HG02763 (cell line): ENCODE measurements at regions not wholly inside any gene's neighbourhood (a gene's known extent, or its start where the extent isn't known, plus 50 kb on each side); places are given as distances from the start of the nearest gene placed in this dataset.

Source experiments
- ATAC-seq: cut with Tn5 transposase; IDR thresholded peaks from one replicate; pipeline ENCODE4 v1.9.1; 2021; ENCODE audit warnings: mild to moderate bottlenecking, moderate library complexity; ENCODE audit not compliant: unreplicated experiment

DNA sequence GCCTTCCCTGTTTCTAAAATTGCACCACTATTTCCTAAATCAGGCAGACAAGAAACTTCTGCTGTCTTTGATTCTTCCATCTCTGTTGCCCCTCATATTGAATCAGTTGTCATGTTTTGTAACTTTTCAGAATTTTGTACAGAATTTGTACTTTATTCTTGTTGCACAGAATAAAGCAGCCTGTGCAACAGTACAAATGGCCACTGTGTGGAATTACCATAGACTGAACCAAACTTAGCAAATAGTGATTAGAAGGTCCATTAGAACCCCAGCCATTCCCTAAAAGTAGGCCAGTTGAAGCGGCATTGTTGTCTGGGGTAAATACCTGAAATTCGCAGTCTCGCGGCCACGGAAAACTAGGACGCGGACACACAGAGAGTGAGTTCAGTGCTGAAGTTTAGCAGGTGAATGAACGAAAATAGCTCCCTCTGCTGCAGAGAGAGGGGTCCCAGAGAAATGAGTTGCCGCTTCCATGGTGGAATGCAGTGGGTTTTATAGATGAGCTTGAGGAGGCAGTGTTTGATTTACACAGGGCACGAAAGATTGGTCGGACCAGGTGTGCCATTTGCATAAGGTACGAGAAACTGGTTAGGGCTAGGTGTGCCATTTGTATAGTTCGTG lies 71.8 kb downstream of the C4orf33 start:
- no peak for ATAC-seq

DNA sequence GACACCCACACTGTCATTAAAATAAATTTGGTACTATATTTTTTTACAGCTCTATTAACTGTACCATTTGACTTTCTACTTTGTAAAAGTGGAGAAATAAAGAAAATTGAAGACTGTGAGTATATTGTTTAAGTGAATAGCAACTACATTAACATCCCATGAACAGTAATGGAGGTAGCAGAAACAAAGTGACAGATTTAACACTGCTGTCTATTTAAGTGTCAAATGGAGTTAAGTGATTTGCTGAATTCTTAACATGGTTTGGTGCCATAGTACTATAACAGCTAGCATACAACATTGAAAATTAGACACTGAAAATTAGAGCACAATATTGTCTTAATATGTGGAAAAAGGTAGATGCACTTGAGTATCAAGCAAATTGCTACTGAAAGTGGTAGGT lies 76.2 kb downstream of the C4orf33 start:
- ATAC-seq: no peak

DNA sequence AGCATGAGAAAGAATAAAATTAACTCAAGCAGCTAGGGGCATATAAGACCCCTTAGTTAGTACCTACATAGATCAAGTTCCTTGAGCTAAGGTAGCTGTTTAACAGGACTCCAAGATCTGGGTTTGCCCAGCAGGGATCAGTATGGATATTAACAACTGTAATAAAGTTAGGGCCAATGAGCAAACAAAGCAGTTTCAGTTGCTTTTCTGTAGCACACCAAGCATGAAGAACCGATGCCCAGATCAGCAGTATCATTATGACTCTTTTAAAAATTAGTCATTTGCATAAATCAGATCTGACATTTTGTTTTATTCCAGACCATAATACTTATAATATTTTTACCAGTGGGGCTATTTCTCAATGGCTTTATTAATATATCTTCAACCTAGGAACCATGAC lies 80.9 kb downstream of the C4orf33 start:
- no peak for ATAC-seq

DNA sequence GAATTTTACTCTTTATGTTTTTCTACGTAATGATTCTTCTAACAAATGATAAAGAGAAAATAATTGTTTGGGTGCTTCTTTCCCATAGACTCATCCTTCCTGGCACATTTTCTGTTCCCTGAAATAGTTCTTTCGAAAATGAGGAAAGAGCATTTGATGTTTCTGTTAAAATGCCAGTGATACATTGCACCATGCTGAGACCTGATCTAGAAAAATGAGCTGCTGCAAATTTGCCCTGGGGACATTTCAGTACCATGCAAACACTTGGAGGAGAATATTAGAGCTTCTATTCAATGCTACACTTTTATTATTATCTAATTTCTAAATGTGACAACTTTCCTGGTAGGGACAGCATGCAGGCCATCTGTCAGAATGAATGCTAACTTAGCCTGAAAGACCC lies 83.3 kb downstream of the C4orf33 start:
- ATAC-seq: no peak

DNA sequence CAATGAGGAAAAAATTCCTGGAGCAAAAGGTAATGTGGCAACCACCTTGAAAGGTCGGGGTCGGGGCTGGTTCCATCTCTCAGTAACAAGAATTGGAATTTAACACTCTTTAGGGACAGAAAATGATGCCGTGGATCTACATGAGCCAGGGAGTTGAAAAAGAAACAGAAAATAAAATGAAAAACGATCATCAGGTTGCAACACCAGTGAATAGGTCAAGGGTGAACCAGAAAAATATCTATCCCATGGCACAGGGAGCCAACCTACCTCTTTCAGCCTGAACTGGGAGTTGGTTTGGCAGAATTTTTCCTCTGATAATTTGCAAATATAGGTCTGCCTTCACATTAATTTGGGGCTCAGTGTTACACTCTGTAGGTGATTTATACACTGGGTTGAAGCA lies 93.7 kb downstream of the C4orf33 start:
- no peak for ATAC-seq

DNA sequence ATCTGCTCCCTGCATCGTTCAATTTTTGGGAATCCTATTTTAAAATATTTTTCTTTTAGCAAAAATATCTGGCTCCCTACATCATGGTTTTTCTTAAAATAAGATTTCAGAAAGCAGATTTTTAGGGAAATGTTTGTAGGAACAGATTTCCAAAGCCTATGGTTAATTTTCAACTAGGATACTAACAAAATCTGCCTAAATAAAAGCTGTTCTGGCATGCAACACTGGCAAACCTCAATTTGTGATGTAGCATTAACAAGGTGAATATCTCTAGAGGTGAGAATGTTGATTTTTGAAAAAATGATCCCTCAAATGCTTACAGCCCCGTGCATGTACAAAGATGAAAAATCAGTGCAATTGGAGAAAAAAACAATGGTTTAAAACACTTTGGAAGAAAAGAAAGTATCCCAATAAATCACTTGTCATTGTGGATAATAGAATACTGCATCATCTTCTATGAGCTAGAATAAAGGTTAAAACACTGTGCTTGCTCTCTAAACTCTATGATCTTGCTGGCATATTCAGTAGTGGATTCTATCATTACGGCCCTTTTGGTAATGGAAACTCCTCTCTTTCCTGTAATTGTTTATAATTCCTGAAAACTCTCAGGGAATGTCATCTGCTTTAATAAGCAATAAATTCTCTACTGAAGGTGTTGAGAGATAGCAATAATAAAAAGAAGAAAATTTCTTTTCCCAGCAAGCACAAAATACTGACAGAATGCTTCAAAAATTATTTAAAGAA lies 97.6 kb downstream of the C4orf33 start:
- ATAC-seq: no peak

DNA sequence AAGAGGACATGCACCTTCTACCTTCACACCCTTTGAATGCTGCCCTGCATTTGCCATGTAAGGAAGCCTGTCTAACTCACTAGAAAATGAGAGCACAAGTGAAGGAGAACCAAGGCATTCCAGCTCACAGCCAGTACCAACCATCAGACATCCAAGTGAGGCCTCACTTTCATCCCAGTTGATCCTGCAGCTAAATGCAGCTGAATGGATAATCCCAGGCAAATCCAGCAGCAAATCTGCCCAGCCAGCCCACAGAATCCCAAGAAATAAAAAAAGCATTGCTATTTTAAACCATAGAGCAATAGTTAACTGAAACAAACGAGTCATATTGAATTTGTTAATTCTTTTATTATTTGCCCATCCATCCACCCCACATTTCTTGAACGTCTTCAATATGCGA lies 112.5 kb downstream of the C4orf33 start:
- no peak for ATAC-seq

DNA sequence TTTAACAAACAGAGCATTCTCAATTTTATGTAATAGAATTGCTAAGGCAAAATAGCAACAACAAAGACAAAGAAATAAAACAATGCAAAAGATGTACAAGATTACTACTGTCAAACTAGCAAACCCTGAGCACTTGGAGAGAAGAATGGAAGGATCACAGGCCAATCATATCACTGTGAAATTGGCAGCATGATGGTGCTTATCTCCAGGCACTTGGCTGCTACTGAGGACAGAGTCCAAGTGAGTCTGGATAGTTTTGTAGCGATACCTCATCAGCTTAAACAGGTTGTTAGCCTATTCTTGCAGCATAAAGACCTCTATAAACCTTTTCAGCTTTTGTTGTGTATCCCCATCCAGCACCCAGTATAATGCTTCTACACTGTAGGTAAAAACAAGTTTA lies 117.7 kb downstream of the C4orf33 start:
- ATAC-seq: no peak

DNA sequence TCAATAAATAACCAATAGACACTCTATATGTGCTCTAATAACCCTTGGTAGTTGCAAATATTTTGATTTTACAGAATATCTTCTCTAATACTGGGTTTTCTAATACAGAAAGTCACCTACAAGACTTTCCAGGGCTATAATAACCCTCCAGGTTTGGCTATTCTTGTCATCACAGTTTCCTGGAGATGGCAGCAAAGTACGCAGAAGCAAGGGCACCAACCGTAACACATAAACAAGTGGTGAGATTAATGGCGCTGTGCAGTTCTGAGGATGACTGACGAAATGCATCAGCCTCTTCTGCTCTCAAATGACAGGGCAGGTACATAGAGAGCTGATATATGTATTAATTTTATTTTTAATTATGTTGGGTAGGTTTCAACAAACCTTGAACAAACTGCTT lies 122.4 kb downstream of the C4orf33 start:
- no peak for ATAC-seq

DNA sequence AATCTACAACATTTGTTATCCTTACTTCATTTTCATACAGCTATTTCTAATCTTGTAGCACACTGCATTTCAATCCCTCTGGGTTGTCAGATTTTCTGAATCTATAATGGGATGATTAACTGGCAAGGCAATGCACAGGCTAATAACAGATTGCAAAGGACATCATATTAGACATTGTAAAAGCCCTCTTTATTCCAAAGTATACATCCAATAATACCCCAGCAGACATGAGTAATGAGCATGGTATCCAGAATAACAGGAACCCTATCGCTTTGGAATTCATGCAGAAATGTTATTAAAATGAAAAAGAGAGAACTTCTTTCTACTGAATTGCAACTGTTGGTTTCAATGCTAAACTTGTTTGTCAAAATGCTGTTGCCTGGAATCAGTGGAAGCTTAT lies 122.9 kb downstream of the C4orf33 start:
- no peak for ATAC-seq

DNA sequence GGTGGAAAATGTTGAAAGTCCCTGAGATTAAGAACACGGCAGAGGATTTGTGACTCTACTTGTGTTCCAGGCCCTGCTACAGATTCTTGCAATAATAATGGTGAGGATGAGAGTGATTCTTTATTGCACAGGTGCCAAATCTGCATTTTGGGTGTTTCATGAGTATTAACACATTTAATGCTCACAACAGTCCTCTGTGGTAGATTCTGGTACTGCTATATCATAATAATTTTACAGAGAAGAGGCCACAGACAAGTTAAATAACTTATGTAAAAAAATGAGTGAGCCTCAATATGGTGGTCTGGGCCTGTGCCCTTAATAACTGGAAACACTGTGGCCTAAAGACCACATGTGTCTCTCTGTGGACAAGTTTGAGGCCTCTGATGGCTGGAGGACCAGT lies 124.3 kb downstream of the C4orf33 start:
- no peak for ATAC-seq

DNA sequence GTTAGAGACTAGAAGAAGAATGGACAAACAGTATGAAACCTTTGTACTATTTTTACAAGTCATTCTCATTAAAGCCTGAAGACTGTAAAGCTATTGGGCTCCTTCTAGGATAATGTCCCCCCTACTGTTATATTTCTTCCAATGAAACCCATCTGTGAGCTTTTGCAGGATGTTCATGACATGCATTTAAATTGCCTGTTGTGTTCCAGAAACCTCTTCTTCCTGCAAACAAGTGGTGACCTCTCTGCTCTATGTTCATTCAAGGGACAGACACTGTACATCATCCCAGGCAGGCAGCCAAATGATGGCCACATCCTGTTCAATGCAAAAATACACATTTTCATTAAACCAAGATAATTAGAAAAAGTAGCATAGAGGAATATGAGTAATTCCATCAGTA lies 128.0 kb downstream of the C4orf33 start:
- no peak for ATAC-seq

DNA sequence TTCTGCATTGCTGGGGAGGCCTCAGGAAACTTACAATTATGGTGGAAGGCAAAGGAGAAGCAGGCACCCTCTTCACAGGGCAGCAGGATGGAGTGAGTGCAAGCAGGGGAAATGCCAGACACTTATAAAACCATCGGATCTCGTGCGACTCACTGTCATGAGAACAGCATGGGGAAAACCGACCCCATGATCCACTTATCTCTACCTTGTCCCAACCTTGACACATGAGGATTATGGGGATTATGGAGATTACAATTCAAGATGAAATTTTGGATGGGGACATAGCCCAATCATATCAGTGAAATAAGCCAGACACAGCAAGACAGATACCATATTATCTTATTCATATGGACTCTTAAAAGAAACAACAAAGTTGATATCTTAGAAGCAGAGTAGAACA lies 134.9 kb downstream of the C4orf33 start:
- no peak for ATAC-seq

DNA sequence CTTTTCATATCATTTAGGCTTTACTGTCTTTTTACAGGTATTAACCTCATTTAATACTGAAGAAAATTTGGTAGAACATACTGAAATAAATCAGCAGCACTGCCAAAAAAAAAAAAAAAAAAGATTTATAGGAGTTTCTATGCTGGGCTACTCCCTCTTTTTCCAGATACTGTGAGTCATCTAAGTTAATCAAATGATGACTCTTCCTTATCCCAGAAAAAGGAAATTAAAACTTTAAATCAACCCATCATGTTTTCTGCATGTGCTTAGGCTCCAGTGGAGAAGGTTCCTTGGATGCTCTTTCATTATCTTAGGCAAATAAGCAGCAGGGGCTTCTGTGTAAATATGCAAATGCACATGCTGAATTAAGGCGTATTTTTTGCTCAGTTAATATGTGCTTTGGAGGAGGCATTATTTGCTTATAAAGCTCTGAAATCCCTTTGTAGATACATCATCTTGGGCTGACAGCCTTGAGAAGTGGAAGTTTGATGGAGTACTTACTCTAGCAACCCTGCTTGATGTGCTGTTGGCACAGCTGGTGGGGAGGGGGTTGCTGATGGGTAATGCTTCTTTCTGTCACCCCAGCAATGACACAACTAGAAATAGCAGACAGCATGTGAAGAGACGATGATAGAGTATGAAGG lies 136.1 kb downstream of the C4orf33 start:
- ATAC-seq: no peak

DNA sequence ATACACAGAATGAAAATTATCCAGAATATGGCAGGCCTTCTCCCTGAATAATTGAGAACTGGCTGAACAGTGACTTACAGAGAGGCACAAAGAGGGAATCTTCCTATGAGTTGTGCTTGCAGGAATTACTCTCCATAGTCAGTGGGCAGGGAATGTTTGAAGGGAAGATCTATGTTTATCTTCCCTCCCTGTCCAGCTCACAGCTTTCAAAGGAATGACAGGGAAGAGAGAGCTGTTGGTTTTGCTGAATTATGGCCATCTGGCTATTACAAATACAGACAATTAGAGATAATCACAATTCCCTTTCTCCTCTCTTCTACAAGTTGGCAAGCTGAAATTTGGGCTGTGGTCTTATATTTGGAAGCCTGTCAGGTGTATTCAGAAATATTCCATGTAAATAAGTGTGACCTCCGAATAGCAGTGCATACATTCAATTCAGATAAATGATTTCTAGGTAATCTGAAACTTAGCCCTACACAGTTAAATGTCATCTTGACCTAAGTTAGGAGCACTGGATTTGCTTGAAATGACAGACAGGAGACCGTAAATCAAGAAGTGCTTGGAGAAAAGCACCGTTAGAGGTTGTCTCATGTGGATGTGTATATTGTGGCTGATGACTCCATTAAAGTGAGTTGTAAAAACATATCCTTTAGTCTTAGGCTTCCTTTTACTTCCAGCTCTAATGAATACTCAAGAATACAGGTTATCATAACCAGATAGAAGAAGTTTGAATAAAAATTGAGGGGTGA lies 136.8 kb downstream of the C4orf33 start:
- ATAC-seq: no peak

DNA sequence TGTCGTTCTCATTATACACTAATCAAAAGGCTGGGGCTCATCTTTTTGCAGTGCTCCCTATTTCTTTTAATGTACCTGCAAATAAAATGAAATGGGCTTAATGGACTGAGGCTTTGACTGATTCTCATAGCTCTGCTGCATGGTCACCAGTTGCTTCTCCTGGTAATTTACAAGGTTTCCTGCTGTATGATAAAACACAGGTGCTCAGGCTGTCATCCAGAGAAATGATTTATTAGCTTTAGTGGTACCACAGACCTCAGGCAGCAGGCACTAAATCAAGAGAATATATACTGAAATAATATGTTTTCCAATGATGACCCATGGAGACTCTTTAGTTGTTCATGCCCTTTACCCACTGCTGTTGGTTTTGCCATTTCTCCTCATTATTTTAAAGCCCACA lies 137.7 kb downstream of the C4orf33 start:
- no peak for ATAC-seq

DNA sequence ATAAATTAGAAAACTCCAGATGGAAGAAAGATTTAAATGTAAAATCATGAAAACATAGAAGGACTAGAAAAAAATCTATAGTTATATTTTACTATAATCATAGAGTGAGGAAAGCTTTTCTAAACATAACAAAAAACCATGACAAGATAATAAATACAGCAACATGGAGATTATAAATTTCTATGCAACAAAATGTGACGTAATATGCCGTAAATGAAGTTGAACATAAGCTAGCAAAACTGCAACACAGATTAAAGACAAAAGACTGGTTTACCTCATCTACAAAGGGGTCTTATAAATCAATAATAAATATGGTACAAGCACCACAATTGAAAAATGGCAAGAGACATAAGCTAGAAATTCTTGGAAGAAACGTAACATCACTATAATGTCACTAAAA lies 140.4 kb downstream of the C4orf33 start:
- ATAC-seq: no peak

DNA sequence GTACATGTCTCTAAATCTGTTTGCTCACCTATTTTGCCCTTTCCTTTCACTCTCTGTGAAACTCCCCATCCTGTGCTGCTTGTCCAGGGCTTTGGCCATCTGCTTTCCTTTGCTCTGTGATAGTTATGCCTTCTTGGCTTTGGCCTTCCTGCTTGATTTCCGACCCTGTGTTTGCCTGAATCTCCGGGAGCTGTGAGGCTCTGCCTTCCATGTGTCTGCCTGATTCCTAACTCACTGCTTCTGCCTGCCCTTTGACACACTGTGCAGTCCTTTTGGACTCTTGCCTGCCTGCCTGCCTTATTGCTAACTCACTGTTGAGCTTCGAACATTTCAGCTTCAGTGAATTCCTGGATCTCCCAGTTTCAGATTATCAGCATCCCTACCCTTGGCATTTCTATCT lies 143.1 kb downstream of the C4orf33 start:
- ATAC-seq: no peak

DNA sequence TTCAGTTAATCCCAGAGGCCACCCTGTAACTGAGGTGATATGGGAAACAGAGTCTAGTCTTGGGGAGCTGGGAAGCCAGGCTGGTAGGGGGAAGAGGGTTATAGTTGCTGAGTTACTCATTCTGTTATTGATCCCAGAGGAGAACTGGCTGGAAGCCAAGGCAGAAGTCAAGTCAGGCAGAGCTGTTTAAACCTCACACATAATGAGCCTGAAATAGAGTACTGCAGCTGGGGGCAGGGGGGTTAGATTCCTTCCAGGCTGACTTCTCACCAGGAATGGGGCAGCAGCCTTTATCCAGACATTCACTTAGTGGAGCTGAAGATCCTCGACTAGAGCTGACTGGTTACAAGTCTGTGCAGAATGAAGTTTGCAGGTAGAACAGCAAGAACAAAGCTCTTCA lies 144.9 kb downstream of the C4orf33 start:
- ATAC-seq: no peak

DNA sequence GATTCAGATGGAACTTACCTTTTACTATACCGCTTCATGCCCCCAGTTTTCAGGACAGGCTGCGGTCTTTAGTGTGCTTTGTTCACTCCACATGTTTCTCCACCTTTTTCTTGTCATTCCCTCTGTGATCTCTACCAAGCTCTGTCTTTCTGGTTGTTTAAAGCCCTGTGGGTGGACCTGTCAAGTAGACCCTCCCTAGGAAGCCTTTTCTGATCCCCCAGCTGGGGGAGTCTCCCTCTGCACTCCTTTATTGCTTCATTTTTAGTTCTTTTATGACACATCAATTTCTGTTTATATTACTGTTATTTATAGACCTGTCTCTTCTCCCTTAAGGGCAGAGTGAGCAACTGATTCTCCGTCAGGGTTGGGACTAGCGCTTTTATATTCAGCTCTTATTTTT lies 150.2 kb downstream of the C4orf33 start:
- no peak for ATAC-seq

DNA sequence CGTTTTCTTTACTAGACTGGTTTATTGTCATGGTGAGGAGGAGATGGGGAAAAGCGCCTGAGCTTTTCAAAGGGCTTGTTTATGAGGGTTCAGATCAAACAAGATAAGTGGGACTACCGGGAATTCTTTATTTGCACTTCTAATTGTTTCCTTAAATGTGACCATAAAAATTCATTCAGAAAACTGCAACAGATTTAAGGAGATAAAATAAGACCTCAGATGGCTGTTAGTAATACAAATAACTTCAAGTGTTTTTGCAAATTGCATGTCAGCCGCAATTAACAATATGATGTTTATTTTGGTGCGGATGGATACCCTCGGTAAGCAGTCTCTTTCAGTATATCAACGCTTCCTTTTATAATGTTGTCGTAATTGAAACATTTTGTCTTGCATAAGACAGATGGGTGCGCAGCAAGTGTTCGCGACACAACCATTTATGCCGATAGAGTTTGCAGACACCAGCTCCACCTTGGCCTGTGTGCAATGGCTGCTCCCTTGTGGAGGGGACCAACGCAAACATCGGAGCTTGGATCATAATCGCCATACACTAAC lies 151.0 kb downstream of the C4orf33 start:
- ATAC-seq: no peak
